PFSK-1 (cell line): ENCODE measurements at regions not wholly inside any gene's neighbourhood (a gene's known extent, or its start where the extent isn't known, plus 50 kb on each side); places are given as distances from the start of the nearest gene placed in this dataset.

Source experiments
- FOXP2 ChIP-seq: optimal IDR thresholded peaks from 2 replicates; pipeline ENCODE3; 2011; ENCODE audit warnings: borderline replicate concordance, control low read depth, inconsistent platforms; ENCODE audit not compliant: insufficient read depth; ENCODE audit errors: extremely low read length, extremely low read depth
- POLR2AphosphoS5 ChIP-seq: IDR thresholded peaks from 2 replicates; pipeline ENCODE4 v1.6.1; 2012; ENCODE audit warnings: low read depth, mild to moderate bottlenecking, control low read depth, low read length, moderate library complexity
- SIN3A ChIP-seq: IDR thresholded peaks from 2 replicates; pipeline ENCODE4 v1.6.1; 2012; ENCODE audit warnings: mild to moderate bottlenecking, low read length, moderate library complexity, borderline replicate concordance; ENCODE audit not compliant: insufficient read depth
- TAF1 ChIP-seq: IDR thresholded peaks from 2 replicates; pipeline ENCODE4 v1.6.1; 2012; ENCODE audit warnings: low read length, control low read depth, borderline replicate concordance; ENCODE audit not compliant: insufficient read depth
- TF ChIP-seq, protein P1 (sequence below), 2 experiments: IDR thresholded peaks; 2 replicates each; pipeline versions ENCODE4 v1.6.1 to v1.8.0; 2011 to 2012; ENCODE audit warnings: low read depth in 2 of 2, low read length in 2 of 2, control low read depth in 1 of 2, inconsistent platforms in 1 of 2, mild to moderate bottlenecking in 1 of 2, moderate library complexity in 1 of 2; ENCODE audit not compliant: insufficient read depth in 1 of 2

- TF ChIP-seq, protein P1, sequence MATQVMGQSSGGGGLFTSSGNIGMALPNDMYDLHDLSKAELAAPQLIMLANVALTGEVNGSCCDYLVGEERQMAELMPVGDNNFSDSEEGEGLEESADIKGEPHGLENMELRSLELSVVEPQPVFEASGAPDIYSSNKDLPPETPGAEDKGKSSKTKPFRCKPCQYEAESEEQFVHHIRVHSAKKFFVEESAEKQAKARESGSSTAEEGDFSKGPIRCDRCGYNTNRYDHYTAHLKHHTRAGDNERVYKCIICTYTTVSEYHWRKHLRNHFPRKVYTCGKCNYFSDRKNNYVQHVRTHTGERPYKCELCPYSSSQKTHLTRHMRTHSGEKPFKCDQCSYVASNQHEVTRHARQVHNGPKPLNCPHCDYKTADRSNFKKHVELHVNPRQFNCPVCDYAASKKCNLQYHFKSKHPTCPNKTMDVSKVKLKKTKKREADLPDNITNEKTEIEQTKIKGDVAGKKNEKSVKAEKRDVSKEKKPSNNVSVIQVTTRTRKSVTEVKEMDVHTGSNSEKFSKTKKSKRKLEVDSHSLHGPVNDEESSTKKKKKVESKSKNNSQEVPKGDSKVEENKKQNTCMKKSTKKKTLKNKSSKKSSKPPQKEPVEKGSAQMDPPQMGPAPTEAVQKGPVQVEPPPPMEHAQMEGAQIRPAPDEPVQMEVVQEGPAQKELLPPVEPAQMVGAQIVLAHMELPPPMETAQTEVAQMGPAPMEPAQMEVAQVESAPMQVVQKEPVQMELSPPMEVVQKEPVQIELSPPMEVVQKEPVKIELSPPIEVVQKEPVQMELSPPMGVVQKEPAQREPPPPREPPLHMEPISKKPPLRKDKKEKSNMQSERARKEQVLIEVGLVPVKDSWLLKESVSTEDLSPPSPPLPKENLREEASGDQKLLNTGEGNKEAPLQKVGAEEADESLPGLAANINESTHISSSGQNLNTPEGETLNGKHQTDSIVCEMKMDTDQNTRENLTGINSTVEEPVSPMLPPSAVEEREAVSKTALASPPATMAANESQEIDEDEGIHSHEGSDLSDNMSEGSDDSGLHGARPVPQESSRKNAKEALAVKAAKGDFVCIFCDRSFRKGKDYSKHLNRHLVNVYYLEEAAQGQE (IDR thresholded peaks at IDR 0.05; ENCODE audit: insufficient read depth in 1 of 2, low read depth in 2 of 2, low read length in 2 of 2): no peak
- TF ChIP-seq POLR2AphosphoS5 (no peak), FOXP2 (no peak), SIN3A (no peak), TAF1 (no peak)
Observed at GRCh38 chr4:20580907-20581306, 119.4 kb upstream of the PACRGL start.

DNA sequence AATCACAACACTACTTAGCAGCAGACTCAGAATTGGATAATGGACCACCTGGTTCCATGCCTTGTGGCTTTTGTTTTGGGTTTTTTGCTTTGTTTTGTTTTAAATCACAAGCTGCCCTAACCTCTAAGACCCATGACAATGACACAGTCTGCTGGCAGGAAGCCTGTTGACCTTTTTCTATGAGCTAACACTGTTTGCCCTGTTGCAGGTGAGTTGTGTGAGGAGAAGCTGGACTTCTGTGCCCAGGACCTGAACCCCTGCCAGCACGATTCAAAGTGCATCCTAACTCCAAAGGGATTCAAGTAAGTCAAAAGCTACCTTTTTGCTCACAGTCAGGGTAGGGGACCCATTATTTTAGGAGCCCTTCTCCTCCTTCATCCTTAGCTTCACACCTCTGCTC lies 110.8 kb upstream of the PACRGL start:
- TF ChIP-seq, protein P1 (IDR thresholded peaks at IDR 0.05; ENCODE audit: insufficient read depth in 1 of 2, low read depth in 2 of 2, low read length in 2 of 2): no peak
- no peak for TF ChIP-seq SIN3A
- no peak for TF ChIP-seq POLR2AphosphoS5
- no peak for TF ChIP-seq FOXP2
- TF ChIP-seq TAF1: no peak

GRCh38 chr4:20590849-20591248 lies 109.4 kb upstream of the PACRGL start:
- no peak for TF ChIP-seq POLR2AphosphoS5
- no peak for TF ChIP-seq TAF1
- TF ChIP-seq SIN3A: no peak
- no peak for TF ChIP-seq FOXP2
- TF ChIP-seq, protein P1 (IDR thresholded peaks at IDR 0.05; ENCODE audit: insufficient read depth in 1 of 2, low read depth in 2 of 2, low read length in 2 of 2): no peak

DNA sequence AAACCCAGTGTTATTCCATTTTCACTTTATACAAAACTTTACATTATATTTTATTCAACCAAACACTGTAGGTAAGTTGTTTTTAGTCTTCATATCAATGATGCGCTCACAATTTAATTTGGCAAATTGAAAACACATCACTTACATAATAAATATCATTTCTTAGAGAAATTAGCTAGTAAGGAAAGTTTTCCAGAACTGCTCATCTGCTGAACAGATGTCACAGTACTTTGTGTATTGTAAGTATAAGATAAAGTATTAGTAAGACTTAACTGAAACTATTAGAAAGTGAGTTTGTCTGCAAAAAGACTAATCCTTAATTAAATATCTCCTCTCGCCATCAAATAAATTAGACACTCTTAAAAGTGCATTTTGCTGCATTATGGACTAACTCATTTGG lies 108.7 kb upstream of the PACRGL start:
- TF ChIP-seq, protein P1 (IDR thresholded peaks at IDR 0.05; ENCODE audit: insufficient read depth in 1 of 2, low read depth in 2 of 2, low read length in 2 of 2): no peak
- TF ChIP-seq POLR2AphosphoS5 (no peak), SIN3A (no peak), TAF1 (no peak), FOXP2 (no peak)

- TF ChIP-seq, protein P1 (IDR thresholded peaks at IDR 0.05; ENCODE audit: insufficient read depth in 1 of 2, low read depth in 2 of 2, low read length in 2 of 2): no peak
- TF ChIP-seq SIN3A (no peak), TAF1 (no peak), POLR2AphosphoS5 (no peak), FOXP2 (no peak)
Observed at GRCh38 chr4:20592013-20592412, 108.2 kb upstream of the PACRGL start.
